GM23338 (cell line): ENCODE measurements at regions not wholly inside any gene's neighbourhood (a gene's known extent, or its start where the extent isn't known, plus 50 kb on each side); places are given as distances from the start of the nearest gene placed in this dataset.

ENCODE experiments used
- CREB1 ChIP-seq: fragments of 250-450 bp; sonication (Bioruptor Pico); IDR thresholded peaks from 2 replicates; pipeline ENCODE4 v1.5.0; 2020; ENCODE audit warnings: low read depth, mild to moderate bottlenecking, moderate library complexity
- CTCF ChIP-seq, 2 experiments: fragments of 200-600 bp in 1 of 2; sonication (generic) in 1 of 2; conservative IDR thresholded peaks; 2 replicates each; pipeline versions ENCODE4 v1.5.1 to v1.6.1; 2016 to 2017; ENCODE audit warnings: antibody characterized with exemption in 2 of 2, low read depth in 2 of 2, mild to moderate bottlenecking in 2 of 2, moderate library complexity in 1 of 2
- EZH2 ChIP-seq: fragments of 200-600 bp; sonication (generic); IDR thresholded peaks from one replicate; pipeline ENCODE4 v1.8.0; 2017; ENCODE audit warnings: antibody characterized with exemption, mild to moderate bottlenecking, low read depth; ENCODE audit not compliant: unreplicated experiment
- EZH2phosphoT487 ChIP-seq: fragments of 200-600 bp; sonication (generic); IDR thresholded peaks from one replicate; pipeline ENCODE4 v1.8.1; 2018; ENCODE audit warnings: antibody characterized with exemption; ENCODE audit not compliant: unreplicated experiment
- POLR2AphosphoS5 ChIP-seq: IDR thresholded peaks from 2 replicates; pipeline ENCODE4 v1.6.1; 2016; ENCODE audit warnings: antibody characterized with exemption, low read depth
- STAT1 ChIP-seq: IDR thresholded peaks from one replicate; pipeline ENCODE4 v1.6.1; 2016; ENCODE audit warnings: antibody characterized with exemption; ENCODE audit not compliant: unreplicated experiment
- ZNF331 ChIP-seq: fragments of 250-450 bp; sonication (Bioruptor Pico); IDR thresholded peaks from 2 replicates; pipeline ENCODE4 v1.5.0; 2020; ENCODE audit warnings: low read depth, mild to moderate bottlenecking, moderate library complexity
- TF ChIP-seq, protein P1 (sequence below): IDR thresholded peaks from one replicate; pipeline ENCODE4 v1.6.1; 2018; ENCODE audit warnings: antibody characterized with exemption; ENCODE audit not compliant: unreplicated experiment
- TF ChIP-seq, protein P2 (sequence below): fragments of 250-450 bp; sonication (Bioruptor Pico); IDR thresholded peaks from 2 replicates; pipeline ENCODE4 v1.5.0; 2020; ENCODE audit warnings: mild to moderate bottlenecking, moderate library complexity

GRCh38 chr4:54587107-54587891 is 70.5 kb upstream of the KIT start:
- TF ChIP-seq EZH2 = no peak
- no peak for TF ChIP-seq CREB1
- TF ChIP-seq, protein P1, sequence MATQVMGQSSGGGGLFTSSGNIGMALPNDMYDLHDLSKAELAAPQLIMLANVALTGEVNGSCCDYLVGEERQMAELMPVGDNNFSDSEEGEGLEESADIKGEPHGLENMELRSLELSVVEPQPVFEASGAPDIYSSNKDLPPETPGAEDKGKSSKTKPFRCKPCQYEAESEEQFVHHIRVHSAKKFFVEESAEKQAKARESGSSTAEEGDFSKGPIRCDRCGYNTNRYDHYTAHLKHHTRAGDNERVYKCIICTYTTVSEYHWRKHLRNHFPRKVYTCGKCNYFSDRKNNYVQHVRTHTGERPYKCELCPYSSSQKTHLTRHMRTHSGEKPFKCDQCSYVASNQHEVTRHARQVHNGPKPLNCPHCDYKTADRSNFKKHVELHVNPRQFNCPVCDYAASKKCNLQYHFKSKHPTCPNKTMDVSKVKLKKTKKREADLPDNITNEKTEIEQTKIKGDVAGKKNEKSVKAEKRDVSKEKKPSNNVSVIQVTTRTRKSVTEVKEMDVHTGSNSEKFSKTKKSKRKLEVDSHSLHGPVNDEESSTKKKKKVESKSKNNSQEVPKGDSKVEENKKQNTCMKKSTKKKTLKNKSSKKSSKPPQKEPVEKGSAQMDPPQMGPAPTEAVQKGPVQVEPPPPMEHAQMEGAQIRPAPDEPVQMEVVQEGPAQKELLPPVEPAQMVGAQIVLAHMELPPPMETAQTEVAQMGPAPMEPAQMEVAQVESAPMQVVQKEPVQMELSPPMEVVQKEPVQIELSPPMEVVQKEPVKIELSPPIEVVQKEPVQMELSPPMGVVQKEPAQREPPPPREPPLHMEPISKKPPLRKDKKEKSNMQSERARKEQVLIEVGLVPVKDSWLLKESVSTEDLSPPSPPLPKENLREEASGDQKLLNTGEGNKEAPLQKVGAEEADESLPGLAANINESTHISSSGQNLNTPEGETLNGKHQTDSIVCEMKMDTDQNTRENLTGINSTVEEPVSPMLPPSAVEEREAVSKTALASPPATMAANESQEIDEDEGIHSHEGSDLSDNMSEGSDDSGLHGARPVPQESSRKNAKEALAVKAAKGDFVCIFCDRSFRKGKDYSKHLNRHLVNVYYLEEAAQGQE = no peak
- TF ChIP-seq CTCF (conservative IDR thresholded peaks at IDR 0.05; ENCODE audit: low read depth in 2 of 2) = no peak
- no peak for TF ChIP-seq POLR2AphosphoS5
- TF ChIP-seq EZH2phosphoT487 = no peak
- no peak for TF ChIP-seq STAT1
- no peak for TF ChIP-seq ZNF331
- TF ChIP-seq, protein P2, sequence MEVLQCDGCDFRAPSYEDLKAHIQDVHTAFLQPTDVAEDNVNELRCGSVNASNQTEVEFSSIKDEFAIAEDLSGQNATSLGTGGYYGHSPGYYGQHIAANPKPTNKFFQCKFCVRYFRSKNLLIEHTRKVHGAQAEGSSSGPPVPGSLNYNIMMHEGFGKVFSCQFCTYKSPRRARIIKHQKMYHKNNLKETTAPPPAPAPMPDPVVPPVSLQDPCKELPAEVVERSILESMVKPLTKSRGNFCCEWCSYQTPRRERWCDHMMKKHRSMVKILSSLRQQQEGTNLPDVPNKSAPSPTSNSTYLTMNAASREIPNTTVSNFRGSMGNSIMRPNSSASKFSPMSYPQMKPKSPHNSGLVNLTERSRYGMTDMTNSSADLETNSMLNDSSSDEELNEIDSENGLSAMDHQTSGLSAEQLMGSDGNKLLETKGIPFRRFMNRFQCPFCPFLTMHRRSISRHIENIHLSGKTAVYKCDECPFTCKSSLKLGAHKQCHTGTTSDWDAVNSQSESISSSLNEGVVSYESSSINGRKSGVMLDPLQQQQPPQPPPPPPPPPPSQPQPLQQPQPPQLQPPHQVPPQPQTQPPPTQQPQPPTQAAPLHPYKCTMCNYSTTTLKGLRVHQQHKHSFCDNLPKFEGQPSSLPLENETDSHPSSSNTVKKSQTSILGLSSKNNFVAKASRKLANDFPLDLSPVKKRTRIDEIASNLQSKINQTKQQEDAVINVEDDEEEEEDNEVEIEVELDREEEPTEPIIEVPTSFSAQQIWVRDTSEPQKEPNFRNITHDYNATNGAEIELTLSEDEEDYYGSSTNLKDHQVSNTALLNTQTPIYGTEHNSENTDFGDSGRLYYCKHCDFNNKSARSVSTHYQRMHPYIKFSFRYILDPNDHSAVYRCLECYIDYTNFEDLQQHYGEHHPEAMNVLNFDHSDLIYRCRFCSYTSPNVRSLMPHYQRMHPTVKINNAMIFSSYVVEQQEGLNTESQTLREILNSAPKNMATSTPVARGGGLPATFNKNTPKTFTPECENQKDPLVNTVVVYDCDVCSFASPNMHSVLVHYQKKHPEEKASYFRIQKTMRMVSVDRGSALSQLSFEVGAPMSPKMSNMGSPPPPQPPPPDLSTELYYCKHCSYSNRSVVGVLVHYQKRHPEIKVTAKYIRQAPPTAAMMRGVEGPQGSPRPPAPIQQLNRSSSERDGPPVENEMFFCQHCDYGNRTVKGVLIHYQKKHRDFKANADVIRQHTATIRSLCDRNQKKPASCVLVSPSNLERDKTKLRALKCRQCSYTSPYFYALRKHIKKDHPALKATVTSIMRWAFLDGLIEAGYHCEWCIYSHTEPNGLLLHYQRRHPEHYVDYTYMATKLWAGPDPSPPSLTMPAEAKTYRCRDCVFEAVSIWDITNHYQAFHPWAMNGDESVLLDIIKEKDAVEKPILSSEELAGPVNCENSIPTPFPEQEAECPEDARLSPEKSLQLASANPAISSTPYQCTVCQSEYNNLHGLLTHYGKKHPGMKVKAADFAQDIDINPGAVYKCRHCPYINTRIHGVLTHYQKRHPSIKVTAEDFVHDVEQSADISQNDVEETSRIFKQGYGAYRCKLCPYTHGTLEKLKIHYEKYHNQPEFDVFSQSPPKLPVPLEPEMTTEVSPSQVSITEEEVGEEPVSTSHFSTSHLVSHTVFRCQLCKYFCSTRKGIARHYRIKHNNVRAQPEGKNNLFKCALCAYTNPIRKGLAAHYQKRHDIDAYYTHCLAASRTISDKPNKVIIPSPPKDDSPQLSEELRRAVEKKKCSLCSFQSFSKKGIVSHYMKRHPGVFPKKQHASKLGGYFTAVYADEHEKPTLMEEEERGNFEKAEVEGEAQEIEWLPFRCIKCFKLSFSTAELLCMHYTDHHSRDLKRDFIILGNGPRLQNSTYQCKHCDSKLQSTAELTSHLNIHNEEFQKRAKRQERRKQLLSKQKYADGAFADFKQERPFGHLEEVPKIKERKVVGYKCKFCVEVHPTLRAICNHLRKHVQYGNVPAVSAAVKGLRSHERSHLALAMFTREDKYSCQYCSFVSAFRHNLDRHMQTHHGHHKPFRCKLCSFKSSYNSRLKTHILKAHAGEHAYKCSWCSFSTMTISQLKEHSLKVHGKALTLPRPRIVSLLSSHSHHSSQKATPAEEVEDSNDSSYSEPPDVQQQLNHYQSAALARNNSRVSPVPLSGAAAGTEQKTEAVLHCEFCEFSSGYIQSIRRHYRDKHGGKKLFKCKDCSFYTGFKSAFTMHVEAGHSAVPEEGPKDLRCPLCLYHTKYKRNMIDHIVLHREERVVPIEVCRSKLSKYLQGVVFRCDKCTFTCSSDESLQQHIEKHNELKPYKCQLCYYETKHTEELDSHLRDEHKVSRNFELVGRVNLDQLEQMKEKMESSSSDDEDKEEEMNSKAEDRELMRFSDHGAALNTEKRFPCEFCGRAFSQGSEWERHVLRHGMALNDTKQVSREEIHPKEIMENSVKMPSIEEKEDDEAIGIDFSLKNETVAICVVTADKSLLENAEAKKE (CRISPR knock-in tag) = no peak
